Subcutaneous abdominal adipose tissue (tissue), 5 donors: ENCODE measurements at regions not wholly inside any gene's neighbourhood (a gene's known extent, or its start where the extent isn't known, plus 50 kb on each side); places are given as distances from the start of the nearest gene placed in this dataset.

ENCODE experiments used
- H3K27ac ChIP-seq: one replicate; pipeline ENCODE4 v1.7.0; 2013; ENCODE audit warnings: low read depth, mild to moderate bottlenecking, inconsistent platforms, low read length, moderate library complexity
- H3K27me3 ChIP-seq, 5 donors: one replicate each; pipeline ENCODE4 v1.7.0; 2013; ENCODE audit warnings: low read length in 5 of 5, inconsistent platforms in 1 of 5; ENCODE audit not compliant: control insufficient read depth in 5 of 5, insufficient read depth in 4 of 5
- H3K36me3 ChIP-seq, 5 donors: one replicate each; pipeline ENCODE4 v1.7.0; 2013; ENCODE audit warnings: low read length in 5 of 5; ENCODE audit not compliant: control insufficient read depth in 5 of 5, insufficient read depth in 5 of 5
- H3K4me1 ChIP-seq, 5 donors: one replicate each; pipeline ENCODE4 v1.7.0; 2013; ENCODE audit warnings: low read length in 5 of 5, mild to moderate bottlenecking in 3 of 5, moderate library complexity in 1 of 5; ENCODE audit not compliant: control insufficient read depth in 5 of 5, insufficient read depth in 5 of 5
- H3K4me3 ChIP-seq, 5 donors: one replicate each; pipeline ENCODE4 v1.7.0; 2013; ENCODE audit warnings: low read length in 5 of 5, low read depth in 1 of 5
- H3K9ac ChIP-seq, 5 donors: one replicate each; pipeline ENCODE4 v1.7.0; 2013; ENCODE audit warnings: low read length in 5 of 5, mild to moderate bottlenecking in 4 of 5, moderate library complexity in 3 of 5
- H3K9me3 ChIP-seq, 5 donors: one replicate each; pipeline ENCODE4 v1.7.0; 2013; ENCODE audit warnings: low read length in 5 of 5; ENCODE audit not compliant: control insufficient read depth in 5 of 5
- donor health status: healthy.
- donor health status: healthy.
- donor health status: healthy.
- donor health status: healthy.
- donor health status: healthy.

DNA sequence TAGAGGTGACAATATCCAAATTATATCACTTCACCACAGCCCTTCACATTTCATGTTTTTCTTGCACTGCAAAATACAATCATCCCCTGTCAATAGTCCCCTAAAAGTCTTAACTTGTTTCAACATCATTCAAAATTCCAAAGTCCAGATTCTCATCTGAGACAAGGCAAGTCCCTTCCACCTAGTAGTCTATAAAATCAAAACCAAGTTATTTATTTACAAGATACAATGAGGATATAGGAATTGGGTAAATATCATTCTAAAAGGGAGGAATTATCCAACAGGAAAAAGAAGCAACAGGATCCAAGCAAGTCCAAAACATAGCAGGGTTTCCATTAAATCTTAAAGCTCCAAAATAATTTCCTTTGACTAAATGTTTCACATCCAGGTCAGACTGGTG lies 1076.1 kb upstream of the TMEFF2 start:
- H3K36me3 ChIP-seq = no peaks in the 10 kb centered on the region
- peaks cover 0 to 3% (median 0%) of the 10 kb centered on the region in 5 donors for H3K4me1 ChIP-seq
- H3K27me3 ChIP-seq = no peaks in the 10 kb centered on the region
- peaks cover 0 to 4% (median 0%) of the 10 kb centered on the region in 5 donors for H3K9me3 ChIP-seq
- H3K27ac ChIP-seq = no peak overlapping the region
- H3K4me3 ChIP-seq = no peak overlapping the region
- no peak overlapping the region for H3K9ac ChIP-seq

DNA sequence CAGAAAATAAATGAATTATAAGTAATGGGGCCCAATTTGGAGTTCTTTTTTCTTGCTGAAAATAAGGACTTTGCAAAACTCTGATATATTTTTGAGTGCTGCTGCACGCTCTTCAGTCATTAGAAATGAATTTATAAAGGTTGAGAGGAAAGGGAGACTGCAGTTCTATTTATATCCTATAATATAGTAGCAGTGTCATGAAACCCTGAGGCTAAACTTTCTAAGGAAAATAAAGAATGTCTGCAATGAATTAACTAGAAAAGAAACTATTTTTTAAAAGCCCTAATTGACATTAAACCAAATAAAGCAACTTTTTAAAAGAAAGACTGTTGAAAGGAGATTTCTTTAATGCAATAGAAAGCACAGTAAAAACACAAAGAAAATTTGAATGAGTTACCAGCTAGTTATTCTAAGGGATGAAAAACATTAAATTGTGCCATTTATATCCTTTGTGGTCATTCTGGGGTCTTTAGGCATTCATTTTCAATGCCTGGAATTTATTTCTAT lies 1072.8 kb upstream of the TMEFF2 start:
- Histone ChIP-seq H3K27ac (no peak overlapping the region), H3K9ac (no peak overlapping the region), H3K4me3 (no peak overlapping the region), H3K9me3 (peaks cover 0 to 2% (median 0%) of the 10 kb centered on the region in 5 donors), H3K27me3 (no peaks in the 10 kb centered on the region), H3K4me1 (peaks cover 0 to 3% (median 0%) of the 10 kb centered on the region in 5 donors), H3K36me3 (no peaks in the 10 kb centered on the region)

DNA sequence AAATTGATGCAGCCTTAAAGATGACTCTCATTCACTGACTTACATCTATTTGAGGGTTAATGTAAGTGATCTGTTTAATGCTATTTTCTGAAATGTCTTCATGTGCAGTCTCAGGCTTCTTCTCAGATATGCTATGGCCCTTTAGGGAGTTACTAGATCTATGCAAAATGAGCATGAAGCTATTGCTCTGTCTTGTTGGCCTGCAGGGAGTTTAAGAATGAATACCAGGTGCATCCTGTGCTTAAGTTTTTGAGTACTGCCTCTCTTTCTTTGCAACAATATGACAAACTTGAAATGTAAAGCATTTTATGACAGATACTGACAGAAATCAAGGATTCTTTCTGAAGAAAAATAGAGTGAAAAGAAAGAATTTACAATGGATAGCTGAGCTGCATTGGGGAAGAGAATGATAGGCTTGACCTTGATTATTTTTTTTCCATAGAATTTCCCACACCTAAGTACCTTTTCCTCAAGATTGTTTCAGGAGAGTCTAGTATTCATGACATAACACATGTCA lies 1058.3 kb upstream of the TMEFF2 start:
- no peaks in the 10 kb centered on the region for H3K4me1 ChIP-seq
- H3K9ac ChIP-seq = no peak overlapping the region
- H3K4me3 ChIP-seq = no peak overlapping the region
- H3K9me3 ChIP-seq = no peaks in the 10 kb centered on the region
- no peak overlapping the region for H3K27ac ChIP-seq
- no peaks in the 10 kb centered on the region for H3K27me3 ChIP-seq
- H3K36me3 ChIP-seq = no peaks in the 10 kb centered on the region

DNA sequence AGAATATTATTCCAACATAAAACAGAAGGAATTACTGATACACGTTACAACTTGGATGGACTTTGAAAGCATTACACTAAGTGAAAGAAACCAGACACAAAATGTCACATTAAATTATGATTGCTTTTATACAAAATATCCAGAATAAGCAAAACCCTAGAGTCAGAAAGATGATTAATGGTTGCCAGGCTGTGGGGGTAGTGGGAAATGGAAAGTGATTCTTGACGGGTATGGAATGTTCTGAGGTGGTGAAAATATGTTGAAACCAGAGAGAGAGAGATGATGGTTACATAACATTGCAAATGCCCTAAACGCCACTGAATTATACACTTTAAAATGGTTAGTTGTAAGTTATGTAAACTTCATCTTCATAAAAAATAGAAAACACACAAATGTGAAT lies 1057.2 kb upstream of the TMEFF2 start:
- Histone ChIP-seq H3K27ac (no peak overlapping the region), H3K36me3 (no peaks in the 10 kb centered on the region), H3K4me3 (no peak overlapping the region), H3K9me3 (no peaks in the 10 kb centered on the region), H3K27me3 (no peaks in the 10 kb centered on the region), H3K9ac (no peak overlapping the region), H3K4me1 (no peaks in the 10 kb centered on the region)

DNA sequence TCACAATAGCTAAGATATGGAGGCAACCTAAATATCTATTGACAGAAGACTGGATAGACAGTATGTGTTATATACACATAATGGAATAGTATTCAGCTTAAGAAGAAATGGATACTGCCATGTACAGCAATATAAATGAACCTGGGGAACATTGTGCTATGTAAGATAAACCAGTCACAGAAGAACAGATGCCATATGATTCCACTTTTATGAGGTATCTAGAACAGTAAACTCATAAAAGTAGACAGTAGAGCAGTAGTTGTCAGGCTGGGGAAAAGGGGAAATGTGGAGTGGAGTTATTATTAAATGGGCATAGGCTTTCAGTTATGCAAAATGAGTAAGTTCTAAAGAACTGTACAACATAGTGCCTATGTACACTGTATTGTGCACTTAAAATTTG lies 1055.7 kb upstream of the TMEFF2 start:
- Histone ChIP-seq H3K9ac (no peak overlapping the region), H3K27me3 (no peaks in the 10 kb centered on the region), H3K9me3 (no peaks in the 10 kb centered on the region), H3K36me3 (no peaks in the 10 kb centered on the region), H3K4me3 (no peak overlapping the region), H3K4me1 (no peaks in the 10 kb centered on the region), H3K27ac (no peak overlapping the region)

DNA sequence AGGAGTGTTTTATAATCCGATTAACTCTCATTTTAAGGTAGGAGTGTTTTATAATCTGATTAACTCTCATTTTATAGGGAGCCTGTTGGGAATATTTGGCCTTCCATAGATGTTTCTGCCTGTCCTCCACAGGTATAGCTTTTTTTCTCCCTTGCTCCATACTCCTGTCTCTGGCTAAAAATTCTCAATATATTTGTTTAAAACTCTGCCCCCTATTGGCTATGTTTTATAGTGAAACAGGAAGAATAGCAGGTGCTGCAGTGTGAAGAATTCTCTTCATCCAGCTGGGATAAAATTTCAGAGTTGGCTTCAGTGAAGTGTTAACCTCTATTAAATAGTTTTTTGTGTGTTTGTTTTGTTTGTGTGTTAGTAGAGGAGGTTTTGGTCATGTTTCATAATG lies 1046.0 kb upstream of the TMEFF2 start:
- H3K4me1 ChIP-seq = no peaks in the 10 kb centered on the region
- no peak overlapping the region for H3K27ac ChIP-seq
- no peak overlapping the region for H3K9ac ChIP-seq
- H3K4me3 ChIP-seq = no peak overlapping the region
- H3K27me3 ChIP-seq = no peaks in the 10 kb centered on the region
- no peaks in the 10 kb centered on the region for H3K36me3 ChIP-seq
- no peaks in the 10 kb centered on the region for H3K9me3 ChIP-seq

DNA sequence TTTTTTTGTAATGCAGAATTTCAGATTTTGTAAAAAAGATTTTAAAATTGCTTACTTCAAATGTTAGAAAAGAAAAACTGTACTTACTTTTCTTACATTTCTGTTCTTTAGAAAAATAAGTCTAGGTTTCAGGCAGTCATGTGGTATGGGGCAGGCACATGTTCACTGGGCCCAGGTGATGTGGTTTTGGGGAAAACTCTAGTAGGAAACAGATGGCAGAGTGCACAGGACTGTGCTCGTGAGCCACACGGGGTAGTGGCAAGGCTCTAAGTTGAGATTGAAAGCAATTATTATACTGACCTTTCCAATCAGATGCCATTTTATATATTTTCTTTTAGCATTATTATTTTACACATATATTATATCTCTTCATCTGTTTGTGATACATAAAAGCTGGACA lies 1036.9 kb upstream of the TMEFF2 start:
- no peak overlapping the region for H3K9ac ChIP-seq
- H3K4me1 ChIP-seq = no peaks in the 10 kb centered on the region
- no peak overlapping the region for H3K27ac ChIP-seq
- no peaks in the 10 kb centered on the region for H3K9me3 ChIP-seq
- H3K36me3 ChIP-seq = no peaks in the 10 kb centered on the region
- no peaks in the 10 kb centered on the region for H3K27me3 ChIP-seq
- H3K4me3 ChIP-seq = no peak overlapping the region

DNA sequence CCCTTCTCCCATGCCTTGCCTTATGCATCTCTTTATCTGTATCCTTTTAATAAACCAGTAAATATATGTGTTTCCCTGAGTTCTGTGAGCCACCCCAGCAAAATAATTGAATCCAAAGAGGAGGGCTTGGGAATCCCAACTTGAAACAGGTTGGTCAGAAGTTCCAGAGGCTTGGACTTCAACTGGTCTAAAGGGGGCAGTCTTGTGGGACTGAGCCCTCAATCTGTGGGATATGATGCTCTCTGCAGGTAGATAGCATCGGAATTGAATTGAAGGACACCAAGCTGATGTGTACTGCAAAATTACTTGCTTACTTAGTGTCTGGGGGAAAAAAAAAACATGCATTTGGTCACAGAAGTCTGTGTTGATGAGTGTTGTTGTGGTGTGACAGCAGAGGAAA lies 1033.5 kb upstream of the TMEFF2 start:
- Histone ChIP-seq H3K27me3 (no peaks in the 10 kb centered on the region), H3K4me1 (no peaks in the 10 kb centered on the region), H3K9ac (no peak overlapping the region), H3K36me3 (no peaks in the 10 kb centered on the region), H3K9me3 (no peaks in the 10 kb centered on the region), H3K27ac (no peak overlapping the region), H3K4me3 (no peak overlapping the region)

DNA sequence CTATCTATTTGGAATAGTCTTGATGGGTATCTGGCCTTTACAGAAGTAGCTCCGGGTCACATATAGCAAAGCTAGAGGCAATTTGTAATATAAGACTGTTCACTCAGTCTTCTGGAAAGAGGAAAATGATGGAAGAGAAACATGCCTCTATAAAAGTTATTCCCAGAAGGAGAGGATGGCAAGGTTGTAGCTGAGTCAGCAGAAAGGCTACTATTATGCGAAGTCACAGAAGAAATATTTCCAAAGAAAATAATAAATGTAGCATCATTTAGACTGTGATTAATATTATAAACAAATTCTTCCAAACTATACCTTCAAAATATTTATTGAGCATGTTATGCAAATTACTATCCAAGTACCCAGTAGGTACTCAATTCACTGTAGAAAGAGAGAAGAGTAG lies 1027.7 kb upstream of the TMEFF2 start:
- H3K9ac ChIP-seq = no peak overlapping the region
- H3K27ac ChIP-seq = no peak overlapping the region
- no peaks in the 10 kb centered on the region for H3K4me1 ChIP-seq
- no peaks in the 10 kb centered on the region for H3K36me3 ChIP-seq
- no peaks in the 10 kb centered on the region for H3K27me3 ChIP-seq
- no peak overlapping the region for H3K4me3 ChIP-seq
- H3K9me3 ChIP-seq = no peaks in the 10 kb centered on the region

DNA sequence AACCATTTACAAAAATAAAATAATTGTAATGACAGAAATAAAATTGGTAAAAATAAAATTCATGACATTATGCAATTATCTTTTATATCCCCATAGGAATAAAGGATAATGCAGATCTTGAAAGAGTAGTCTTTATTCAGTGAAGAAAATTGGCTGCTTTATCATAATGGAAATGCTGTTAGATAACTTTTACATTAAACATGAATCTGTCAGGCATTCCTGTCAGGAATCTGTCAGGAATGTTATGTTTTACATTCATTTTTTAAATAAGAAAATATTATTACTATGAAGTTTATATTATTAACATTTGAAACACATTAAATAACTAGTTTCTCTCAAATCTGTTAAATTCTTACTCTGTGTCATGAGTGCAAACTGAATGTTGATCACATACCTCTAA lies 1024.7 kb upstream of the TMEFF2 start:
- H3K36me3 ChIP-seq = no peaks in the 10 kb centered on the region
- H3K9ac ChIP-seq = no peak overlapping the region
- H3K27me3 ChIP-seq = no peaks in the 10 kb centered on the region
- H3K4me1 ChIP-seq = no peaks in the 10 kb centered on the region
- no peak overlapping the region for H3K4me3 ChIP-seq
- no peak overlapping the region for H3K27ac ChIP-seq
- H3K9me3 ChIP-seq = no peaks in the 10 kb centered on the region

DNA sequence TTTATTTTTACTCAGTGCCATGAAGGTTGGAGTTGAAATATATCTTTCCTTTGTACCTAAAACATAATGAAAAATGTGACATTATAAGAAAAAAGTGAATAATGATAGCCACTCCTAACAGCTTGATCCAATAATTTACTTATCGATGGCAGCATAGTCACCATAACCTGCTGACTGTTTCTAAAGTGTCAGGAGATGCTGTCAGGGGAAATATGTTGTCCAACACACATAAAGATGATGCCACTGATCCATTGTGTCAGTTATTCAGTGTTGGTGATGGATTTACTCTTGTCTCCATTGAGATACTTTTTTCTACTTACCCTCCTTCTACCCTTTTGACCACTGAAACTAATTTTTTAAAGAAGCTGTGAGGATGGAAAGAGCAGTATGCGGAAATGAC lies 1006.9 kb upstream of the TMEFF2 start:
- Histone ChIP-seq H3K9ac (no peak overlapping the region), H3K4me3 (no peak overlapping the region), H3K36me3 (no peaks in the 10 kb centered on the region), H3K9me3 (no peaks in the 10 kb centered on the region), H3K27ac (no peak overlapping the region), H3K4me1 (no peaks in the 10 kb centered on the region), H3K27me3 (no peaks in the 10 kb centered on the region)
